Natural killer cell (primary cell): ENCODE measurements at regions not wholly inside any gene's neighbourhood (a gene's known extent, or its start where the extent isn't known, plus 50 kb on each side); places are given as distances from the start of the nearest gene placed in this dataset.

Experiments used
- ATAC-seq, 3 donors: fragments of 150-1000 bp in 2 of 3; fragments of 200-7000 bp in 1 of 3; cut with Tn5 transposase; 1 replicate in 1 of 3; 2 replicates in 2 of 3; pipeline ENCODE4 v1.10.0; 2021; ENCODE audit warnings: mild to moderate bottlenecking in 2 of 3, moderate library complexity in 2 of 3
- DNase-seq, 2 donors: peaks; one replicate each; pipeline versions ENCODE4 v3.0.0 to v3.0.0-alpha.2; 2013 to 2021; ENCODE audit warnings: mixed read lengths in 1 of 2
- H3K27ac ChIP-seq: one replicate; pipeline ENCODE4 v1.5.1; 2013; ENCODE audit warnings: mild to moderate bottlenecking, low read length
- H3K27me3 ChIP-seq: one replicate; pipeline ENCODE4 v1.6.1; 2013; ENCODE audit warnings: low read length; ENCODE audit not compliant: control insufficient read depth, insufficient read depth
- H3K36me3 ChIP-seq: one replicate; pipeline ENCODE4 v1.6.1; 2013; ENCODE audit warnings: low read length; ENCODE audit not compliant: control insufficient read depth, insufficient read depth
- H3K4me1 ChIP-seq: one replicate; pipeline ENCODE4 v1.6.1; 2013; ENCODE audit warnings: low read length; ENCODE audit not compliant: control insufficient read depth, insufficient read depth
- H3K4me3 ChIP-seq: one replicate; pipeline ENCODE4 v1.5.1; 2013; ENCODE audit warnings: low read length
- H3K9me3 ChIP-seq: one replicate; pipeline ENCODE4 v1.6.1; 2013; ENCODE audit warnings: low read length; ENCODE audit not compliant: control insufficient read depth, insufficient read depth
- H3K27ac Mint-ChIP-seq, 2 donors: one replicate each; pipeline ENCODE4 v1.8.0; 2022; ENCODE audit warnings: mild to moderate bottlenecking in 2 of 2, mixed read lengths in 2 of 2, moderate library complexity in 1 of 2
- H3K27me3 Mint-ChIP-seq, 2 donors: one replicate each; pipeline ENCODE4 v1.8.0; 2022; ENCODE audit warnings: low read depth in 2 of 2, mixed read lengths in 2 of 2
- H3K36me3 Mint-ChIP-seq: one replicate; pipeline ENCODE4 v1.8.0; 2022; ENCODE audit warnings: mixed read lengths
- H3K4me1 Mint-ChIP-seq, 2 donors: one replicate each; pipeline ENCODE4 v1.8.0; 2022; ENCODE audit warnings: mixed read lengths in 2 of 2
- H3K4me3 Mint-ChIP-seq: one replicate; pipeline ENCODE4 v1.8.0; 2022; ENCODE audit warnings: mild to moderate bottlenecking, moderate library complexity, mixed read lengths
- H3K9me3 Mint-ChIP-seq, 2 donors: one replicate each; pipeline ENCODE4 v1.8.0; 2022; ENCODE audit warnings: mixed read lengths in 2 of 2
- CTCF ChIP-seq: fragments of 200-600 bp; IDR thresholded peaks from one replicate; pipeline ENCODE4 v1.8.0; 2022; ENCODE audit warnings: antibody characterized with exemption
- WGBS: methylation state at CpG from one replicate; pipeline ENCODE4 v1.1.7; 2013; ENCODE audit warnings: missing lambda C conversion rate; ENCODE audit not compliant: insufficient coverage; 5-methylcytosine and 5-hydroxymethylcytosine counted together
- intact Hi-C: fragments of 100-400 bp; cut with micrococcal nuclease; formaldehyde crosslinking; loops from one replicate; pipeline ENCODE4 v1.14.2; 2022

DNA sequence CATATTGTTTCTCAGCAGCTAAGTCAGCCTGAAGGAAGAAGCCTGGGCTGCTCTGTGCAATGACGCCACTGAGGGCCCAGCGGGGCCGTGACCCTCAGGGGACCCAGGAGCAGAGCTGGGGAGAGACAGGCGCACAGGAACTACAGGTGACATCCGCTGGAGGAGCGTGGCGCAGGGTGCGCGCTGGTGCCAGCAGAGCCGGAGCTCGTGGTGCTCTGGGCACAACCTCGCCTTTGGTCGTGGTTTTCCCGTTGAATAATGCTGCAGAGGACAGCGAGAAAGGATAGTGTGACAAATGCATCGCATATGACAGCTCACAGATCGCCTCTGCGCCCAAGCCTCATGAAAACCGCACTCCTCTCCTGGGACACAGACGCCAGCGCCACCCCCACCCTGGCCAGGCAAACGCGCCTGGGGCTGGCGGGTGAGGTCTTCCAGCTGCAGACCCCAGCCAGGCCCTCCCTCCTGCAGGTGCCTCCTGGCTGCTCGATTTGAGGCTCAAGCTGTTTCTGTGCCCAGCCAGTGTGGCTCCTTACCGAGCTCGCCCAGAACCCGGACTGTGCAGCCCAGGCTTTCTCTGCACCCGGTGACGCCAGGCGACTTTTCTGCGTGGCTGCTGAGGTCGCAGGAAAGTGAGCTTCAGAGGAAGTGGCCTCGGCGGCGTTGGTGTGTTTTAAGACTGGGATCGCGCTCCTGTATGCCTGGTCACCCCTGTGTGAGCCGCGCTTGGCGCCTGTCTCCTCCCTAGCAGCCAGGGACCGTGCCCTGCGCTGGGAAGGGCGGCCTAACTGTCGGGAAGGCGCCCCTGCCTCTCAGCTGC, 583.1 kb upstream of the HS6ST1 start:
- Histone ChIP-seq H3K27me3 (no peaks in the 10 kb centered on the region), H3K9me3 (no peaks in the 10 kb centered on the region), H3K4me3 (no peak overlapping the region), H3K27ac (no peak overlapping the region), H3K4me1 (no peaks in the 10 kb centered on the region), H3K36me3 (no peaks in the 10 kb centered on the region)
- peak in 1 of 3 donors; percentile 9 for ATAC-seq
- no peaks in the 10 kb centered on the region for H3K36me3 Mint-ChIP-seq
- WGBS: 36% methylated on average over 46 of the region's 46 CpGs
- no peaks in the 10 kb centered on the region for H3K27me3 Mint-ChIP-seq
- H3K9me3 Mint-ChIP-seq: no peaks in the 10 kb centered on the region
- DNase-seq: no peak
- H3K27ac Mint-ChIP-seq: no peak overlapping the region
- no peak overlapping the region for H3K4me3 Mint-ChIP-seq
- intact Hi-C loops: no loop called here
- no peak for TF ChIP-seq CTCF
- no peaks in the 10 kb centered on the region for H3K4me1 Mint-ChIP-seq

GRCh38 chr2:128903637-128904036, 585.0 kb upstream of the HS6ST1 start:
- no peak for DNase-seq
- H3K27ac ChIP-seq: no peak overlapping the region
- no peaks in the 10 kb centered on the region for H3K4me1 Mint-ChIP-seq
- intact Hi-C loops: no loop called here
- no peak for TF ChIP-seq CTCF
- no peaks in the 10 kb centered on the region for H3K27me3 ChIP-seq
- H3K9me3 Mint-ChIP-seq: no peaks in the 10 kb centered on the region
- H3K9me3 ChIP-seq: no peaks in the 10 kb centered on the region
- H3K4me3 Mint-ChIP-seq: no peak overlapping the region
- H3K36me3 Mint-ChIP-seq: no peaks in the 10 kb centered on the region
- no peaks in the 10 kb centered on the region for H3K4me1 ChIP-seq
- H3K27me3 Mint-ChIP-seq: no peaks in the 10 kb centered on the region
- no peak overlapping the region for H3K4me3 ChIP-seq
- H3K27ac Mint-ChIP-seq: no peak overlapping the region
- no peaks in the 10 kb centered on the region for H3K36me3 ChIP-seq
- ATAC-seq: no peak
- WGBS: 87% methylated on average over 19 of the region's 19 CpGs

GRCh38 chr2:128911276-128911675, 592.6 kb upstream of the HS6ST1 start:
- Mint-ChIP-seq H3K4me1 (no peaks in the 10 kb centered on the region), H3K36me3 (no peaks in the 10 kb centered on the region), H3K4me3 (no peak overlapping the region), H3K9me3 (peaks cover 2 to 4% of the 10 kb centered on the region in 2 donors), H3K27ac (no peak overlapping the region), H3K27me3 (no peaks in the 10 kb centered on the region)
- no peak overlapping the region for H3K27ac ChIP-seq
- intact Hi-C loops: no loop called here
- WGBS: 80% methylated on average over 1 of the region's 1 CpG
- no peak for TF ChIP-seq CTCF
- H3K36me3 ChIP-seq: no peaks in the 10 kb centered on the region
- DNase-seq (no peak), ATAC-seq (no peak)
- no peaks in the 10 kb centered on the region for H3K4me1 ChIP-seq
- no peak overlapping the region for H3K4me3 ChIP-seq
- no peaks in the 10 kb centered on the region for H3K27me3 ChIP-seq
- H3K9me3 ChIP-seq: no peaks in the 10 kb centered on the region

DNA sequence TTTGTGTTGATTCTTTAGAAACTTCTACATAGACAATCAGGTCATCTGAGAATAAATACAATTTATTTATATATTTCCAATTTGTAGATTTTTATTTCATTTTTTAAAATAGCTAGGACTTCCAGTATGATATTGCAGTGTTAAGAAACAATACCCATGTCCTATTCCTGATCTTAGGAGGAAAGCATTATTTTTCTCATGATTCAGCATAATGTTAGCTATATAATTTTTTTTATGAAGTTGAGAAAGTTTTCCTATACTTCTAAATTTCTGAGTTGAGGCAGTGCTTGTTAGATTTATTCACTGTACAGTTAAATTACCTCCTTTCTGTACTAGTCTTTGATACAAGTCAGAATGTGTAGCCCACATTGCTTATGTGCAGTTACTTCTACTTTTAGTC, 595.7 kb upstream of the HS6ST1 start:
- H3K4me3 Mint-ChIP-seq: no peak overlapping the region
- ATAC-seq (no peak), DNase-seq (no peak)
- Histone ChIP-seq H3K27me3 (no peaks in the 10 kb centered on the region), H3K9me3 (no peaks in the 10 kb centered on the region), H3K4me1 (no peaks in the 10 kb centered on the region), H3K27ac (no peak overlapping the region), H3K4me3 (no peak overlapping the region), H3K36me3 (no peaks in the 10 kb centered on the region)
- intact Hi-C loops: no loop called here
- no peaks in the 10 kb centered on the region for H3K27me3 Mint-ChIP-seq
- peaks cover 6% of the 10 kb centered on the region for H3K36me3 Mint-ChIP-seq
- H3K27ac Mint-ChIP-seq: no peak overlapping the region
- TF ChIP-seq CTCF: no peak
- H3K4me1 Mint-ChIP-seq: no peaks in the 10 kb centered on the region
- H3K9me3 Mint-ChIP-seq: peaks cover 7 to 9% of the 10 kb centered on the region in 2 donors
